DND-41 (cell line): ENCODE measurements at regions not wholly inside any gene's neighbourhood (a gene's known extent, or its start where the extent isn't known, plus 50 kb on each side); places are given as distances from the start of the nearest gene placed in this dataset.

ENCODE experiments used
- ATAC-seq: fragments of 200-7000 bp; cut with Tn5 transposase; 3 replicates; pipeline ENCODE4 v1.9.1; 2021; ENCODE audit warnings: low read depth; ENCODE audit not compliant: insufficient read depth
- DNase-seq: peaks from one replicate; pipeline ENCODE4 v3.0.0-alpha.2; 2020
- H2AFZ ChIP-seq: 2 replicates; pipeline ENCODE4 v1.6.0; 2012; ENCODE audit warnings: low read depth, low read length
- H3K27ac ChIP-seq: 2 replicates; pipeline ENCODE4 v1.5.1; 2012; ENCODE audit warnings: low read length, inconsistent platforms
- H3K27me3 ChIP-seq: fragments of 200-600 bp; sonication (generic); 2 replicates; pipeline ENCODE4 v1.6.0; 2012; ENCODE audit warnings: low read length, mild to moderate bottlenecking, inconsistent platforms; ENCODE audit not compliant: insufficient read depth, poor library complexity
- H3K36me3 ChIP-seq: 2 replicates; pipeline ENCODE4 v1.5.1; 2012; ENCODE audit warnings: low read length, inconsistent platforms; ENCODE audit not compliant: insufficient read depth
- H3K4me1 ChIP-seq: 2 replicates; pipeline ENCODE4 v1.5.1; 2012; ENCODE audit warnings: mild to moderate bottlenecking, low read length; ENCODE audit not compliant: insufficient read depth
- H3K4me2 ChIP-seq: 2 replicates; pipeline ENCODE4 v1.6.0; 2012; ENCODE audit warnings: mild to moderate bottlenecking, moderate library complexity, low read length, inconsistent platforms; ENCODE audit not compliant: insufficient read depth
- H3K4me3 ChIP-seq, 2 experiments: fragments of 200-600 bp in 1 of 2; shearing (Covaris generic) in 1 of 2; 2 replicates each; pipeline ENCODE4 v1.5.1; 2012 to 2016; ENCODE audit warnings: inconsistent platforms in 2 of 2, low read length in 2 of 2, mild to moderate bottlenecking in 2 of 2, low read depth in 1 of 2, moderate library complexity in 1 of 2
- H3K79me2 ChIP-seq: 2 replicates; pipeline ENCODE4 v1.6.0; 2012; ENCODE audit warnings: low read length, inconsistent platforms; ENCODE audit not compliant: insufficient read depth
- H3K9ac ChIP-seq: 2 replicates; pipeline ENCODE4 v1.6.0; 2012; ENCODE audit warnings: low read depth, mild to moderate bottlenecking, inconsistent platforms, low read length, moderate library complexity
- H3K9me3 ChIP-seq: 2 replicates; pipeline ENCODE4 v1.5.1; 2012; ENCODE audit warnings: low read length, moderate library complexity, mild to moderate bottlenecking, inconsistent platforms; ENCODE audit not compliant: insufficient read depth, severe bottlenecking
- H4K20me1 ChIP-seq: 2 replicates; pipeline ENCODE4 v1.6.0; 2012; ENCODE audit warnings: low read length; ENCODE audit not compliant: insufficient read depth
- EZH2 ChIP-seq: IDR thresholded peaks from 3 replicates; pipeline ENCODE4 v1.6.1; 2012; ENCODE audit warnings: borderline replicate concordance, low read depth, mild to moderate bottlenecking, moderate library complexity, low read length, inconsistent platforms; ENCODE audit not compliant: severe bottlenecking
- TF ChIP-seq, protein P1 (sequence below): IDR thresholded peaks from 2 replicates; pipeline ENCODE4 v1.5.1; 2012; ENCODE audit warnings: borderline replicate concordance, low read length, moderate library complexity, mild to moderate bottlenecking; ENCODE audit not compliant: poor library complexity, severe bottlenecking; ENCODE audit errors: extremely low read depth

DNA sequence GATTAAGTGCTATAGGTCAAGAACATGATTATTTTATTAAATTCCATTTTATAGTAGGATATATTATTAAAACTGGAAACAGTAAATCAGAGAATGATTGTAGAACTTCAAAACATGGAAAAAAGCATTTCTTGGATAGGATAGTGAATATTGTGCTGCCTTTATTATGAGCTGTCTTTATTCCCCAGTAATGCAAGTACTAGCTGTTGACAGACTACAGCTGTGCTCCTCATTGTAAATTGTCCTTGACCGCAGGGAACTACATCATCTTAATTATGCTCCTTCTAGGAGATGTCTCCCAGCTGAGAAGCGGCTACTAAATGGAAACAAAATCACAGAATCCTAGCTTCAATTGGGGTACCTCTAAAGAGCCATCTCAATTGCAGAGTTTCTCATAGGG lies 1457.2 kb upstream of the PCDH7 start:
- Histone ChIP-seq H3K27ac (no peak overlapping the region), H3K9ac (no peak overlapping the region), H3K9me3 (no peaks in the 10 kb centered on the region), H3K79me2 (no peaks in the 10 kb centered on the region), H3K4me1 (no peaks in the 10 kb centered on the region), H3K27me3 (no peaks in the 10 kb centered on the region), H3K4me2 (no peak overlapping the region), H3K36me3 (no peaks in the 10 kb centered on the region), H2AFZ (no peak overlapping the region), H3K4me3 (no peak overlapping the region), H4K20me1 (no peaks in the 10 kb centered on the region)
- no peak for DNase-seq
- ATAC-seq = no peak
- TF ChIP-seq, protein P1, sequence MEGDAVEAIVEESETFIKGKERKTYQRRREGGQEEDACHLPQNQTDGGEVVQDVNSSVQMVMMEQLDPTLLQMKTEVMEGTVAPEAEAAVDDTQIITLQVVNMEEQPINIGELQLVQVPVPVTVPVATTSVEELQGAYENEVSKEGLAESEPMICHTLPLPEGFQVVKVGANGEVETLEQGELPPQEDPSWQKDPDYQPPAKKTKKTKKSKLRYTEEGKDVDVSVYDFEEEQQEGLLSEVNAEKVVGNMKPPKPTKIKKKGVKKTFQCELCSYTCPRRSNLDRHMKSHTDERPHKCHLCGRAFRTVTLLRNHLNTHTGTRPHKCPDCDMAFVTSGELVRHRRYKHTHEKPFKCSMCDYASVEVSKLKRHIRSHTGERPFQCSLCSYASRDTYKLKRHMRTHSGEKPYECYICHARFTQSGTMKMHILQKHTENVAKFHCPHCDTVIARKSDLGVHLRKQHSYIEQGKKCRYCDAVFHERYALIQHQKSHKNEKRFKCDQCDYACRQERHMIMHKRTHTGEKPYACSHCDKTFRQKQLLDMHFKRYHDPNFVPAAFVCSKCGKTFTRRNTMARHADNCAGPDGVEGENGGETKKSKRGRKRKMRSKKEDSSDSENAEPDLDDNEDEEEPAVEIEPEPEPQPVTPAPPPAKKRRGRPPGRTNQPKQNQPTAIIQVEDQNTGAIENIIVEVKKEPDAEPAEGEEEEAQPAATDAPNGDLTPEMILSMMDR = no peak
- TF ChIP-seq EZH2 = no peak

- Histone ChIP-seq H3K4me3 (no peak overlapping the region), H3K79me2 (no peaks in the 10 kb centered on the region), H3K9me3 (no peaks in the 10 kb centered on the region), H4K20me1 (no peaks in the 10 kb centered on the region), H3K27ac (no peak overlapping the region), H3K4me2 (no peak overlapping the region), H3K36me3 (no peaks in the 10 kb centered on the region), H3K27me3 (no peaks in the 10 kb centered on the region), H2AFZ (no peak overlapping the region), H3K4me1 (no peaks in the 10 kb centered on the region), H3K9ac (no peak overlapping the region)
- TF ChIP-seq, protein P1 = no peak
- TF ChIP-seq EZH2 = no peak
- no peak for ATAC-seq
- DNase-seq = no peak
Measured at GRCh38 chr4:29276150-29276549, 1444.0 kb upstream of the PCDH7 start.

DNA sequence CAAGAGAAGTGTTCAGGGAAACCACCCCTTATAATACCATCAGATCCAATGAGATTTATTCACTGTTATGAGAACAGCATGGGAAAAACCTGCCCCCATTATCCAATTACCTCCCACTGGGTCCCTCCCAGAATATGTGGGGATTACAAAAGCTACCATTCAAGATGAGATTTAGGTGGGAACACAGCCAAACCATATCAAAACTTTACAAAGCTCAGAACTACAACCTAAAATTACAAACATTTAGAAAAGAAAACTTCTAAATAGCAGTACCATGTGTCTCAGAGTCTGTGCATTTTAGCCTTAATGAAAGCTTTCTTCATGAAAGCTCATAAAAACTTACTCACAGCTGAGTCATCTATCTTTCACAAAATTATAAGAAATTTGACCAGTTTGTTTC lies 1442.8 kb upstream of the PCDH7 start:
- Histone ChIP-seq H2AFZ (no peak overlapping the region), H3K79me2 (no peaks in the 10 kb centered on the region)
- no peak for ATAC-seq

More for the DNA sequence above, 1442.8 kb upstream of the PCDH7 start:
- no peak overlapping the region for H3K27ac ChIP-seq
- H3K36me3 ChIP-seq = no peaks in the 10 kb centered on the region
- H3K4me2 ChIP-seq = no peak overlapping the region
- H3K4me1 ChIP-seq = no peaks in the 10 kb centered on the region
- H3K27me3 ChIP-seq = no peaks in the 10 kb centered on the region
- no peak for TF ChIP-seq EZH2
- TF ChIP-seq, protein P1 = no peak
- H3K9ac ChIP-seq = no peak overlapping the region
- no peak overlapping the region for H3K4me3 ChIP-seq
- no peaks in the 10 kb centered on the region for H3K9me3 ChIP-seq
- no peaks in the 10 kb centered on the region for H4K20me1 ChIP-seq
- no peak for DNase-seq
